Mucosa of rectum (tissue), 2 donors: ENCODE measurements at regions not wholly inside any gene's neighbourhood (a gene's known extent, or its start where the extent isn't known, plus 50 kb on each side); places are given as distances from the start of the nearest gene placed in this dataset.

Source experiments
- H3K27ac ChIP-seq, 2 donors: one replicate each; pipeline ENCODE4 v1.7.0; 2013; ENCODE audit warnings: inconsistent platforms in 2 of 2, low read depth in 2 of 2, low read length in 2 of 2
- H3K27me3 ChIP-seq, 2 donors: one replicate each; pipeline ENCODE4 v1.7.0; 2013; ENCODE audit warnings: low read length in 2 of 2; ENCODE audit not compliant: control insufficient read depth in 2 of 2, insufficient read depth in 2 of 2
- H3K36me3 ChIP-seq, 2 donors: one replicate each; pipeline ENCODE4 v1.7.0; 2013; ENCODE audit warnings: low read length in 2 of 2; ENCODE audit not compliant: control insufficient read depth in 2 of 2, insufficient read depth in 2 of 2
- H3K4me1 ChIP-seq, 2 donors: one replicate each; pipeline ENCODE4 v1.7.0; 2013; ENCODE audit warnings: low read length in 2 of 2, mild to moderate bottlenecking in 1 of 2; ENCODE audit not compliant: control insufficient read depth in 2 of 2, insufficient read depth in 2 of 2
- H3K4me3 ChIP-seq, 2 donors: one replicate each; pipeline ENCODE4 v1.7.0; 2013; ENCODE audit warnings: low read length in 2 of 2
- H3K9ac ChIP-seq, 2 donors: one replicate each; pipeline ENCODE4 v1.7.0; 2013; ENCODE audit warnings: low read length in 2 of 2, low read depth in 1 of 2, mild to moderate bottlenecking in 1 of 2
- H3K9me3 ChIP-seq, 2 donors: one replicate each; pipeline ENCODE4 v1.7.0; 2013; ENCODE audit warnings: low read length in 2 of 2; ENCODE audit not compliant: control insufficient read depth in 2 of 2
- donor health status: healthy.
- donor health status: Normal muscosa, but diverticular disease.

- no peaks in the 10 kb centered on the region for H3K36me3 ChIP-seq
- H3K27ac ChIP-seq, result no peak overlapping the region
- no peak overlapping the region for H3K4me3 ChIP-seq
- no peaks in the 10 kb centered on the region for H3K9me3 ChIP-seq
- no peaks in the 10 kb centered on the region for H3K4me1 ChIP-seq
- H3K27me3 ChIP-seq, result no peaks in the 10 kb centered on the region
- no peak overlapping the region for H3K9ac ChIP-seq
Measured at GRCh38 chr18:60147323-60147722, 225.3 kb downstream of the MC4R start.

- Histone ChIP-seq H3K27ac (no peak overlapping the region), H3K9me3 (no peaks in the 10 kb centered on the region), H3K36me3 (no peaks in the 10 kb centered on the region), H3K9ac (no peak overlapping the region), H3K4me1 (no peaks in the 10 kb centered on the region), H3K4me3 (no peak overlapping the region), H3K27me3 (no peaks in the 10 kb centered on the region)
Measured at GRCh38 chr18:60146220-60146960, 226.2 kb downstream of the MC4R start.

- Histone ChIP-seq H3K9me3 (no peaks in the 10 kb centered on the region), H3K27ac (no peak overlapping the region), H3K27me3 (no peaks in the 10 kb centered on the region), H3K9ac (no peak overlapping the region), H3K36me3 (no peaks in the 10 kb centered on the region), H3K4me1 (no peaks in the 10 kb centered on the region), H3K4me3 (no peak overlapping the region)
Measured at GRCh38 chr18:60145776-60146175, 226.8 kb downstream of the MC4R start.

DNA sequence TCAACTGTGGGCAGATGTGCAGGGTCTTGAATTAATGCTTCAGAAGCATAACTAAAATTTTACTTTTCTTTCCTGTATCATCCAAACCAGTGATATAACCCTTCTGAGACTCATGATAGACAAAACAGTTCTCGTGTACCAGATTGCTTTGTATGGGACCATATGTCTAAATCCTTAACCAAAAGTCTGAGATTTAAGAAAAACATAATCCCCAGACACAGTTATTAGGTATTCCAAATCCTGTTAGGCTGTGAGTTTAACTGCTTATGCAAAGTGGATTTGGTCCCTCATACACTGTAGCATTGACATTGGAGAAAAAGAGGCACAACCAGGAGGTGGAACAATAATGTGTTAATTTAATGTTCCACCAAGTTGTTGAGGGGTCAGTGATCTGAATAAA lies 235.0 kb downstream of the PMAIP1 start:
- Histone ChIP-seq H3K9me3 (no peaks in the 10 kb centered on the region), H3K27me3 (no peaks in the 10 kb centered on the region), H3K27ac (no peak overlapping the region), H3K4me3 (no peak overlapping the region), H3K9ac (no peak overlapping the region), H3K36me3 (no peaks in the 10 kb centered on the region), H3K4me1 (no peaks in the 10 kb centered on the region)

DNA sequence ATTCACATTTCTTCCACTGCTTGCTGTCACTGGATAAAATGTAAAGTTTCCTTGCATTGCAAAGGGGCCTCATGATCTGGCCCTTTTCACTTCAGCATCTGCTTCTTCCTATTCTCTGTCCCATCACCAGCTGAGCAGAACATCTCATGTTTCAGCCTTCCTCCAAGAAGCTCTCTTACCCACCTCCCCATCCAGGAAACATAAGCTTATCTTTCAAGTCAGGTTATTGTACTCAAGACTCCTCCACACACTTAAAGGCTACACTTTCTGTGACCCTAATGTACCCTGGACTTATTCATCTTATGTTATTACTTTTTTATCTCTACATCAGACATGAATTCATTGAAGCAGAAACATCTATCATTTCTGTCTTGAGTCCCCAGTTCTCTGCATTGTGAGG lies 230.5 kb downstream of the PMAIP1 start:
- no peaks in the 10 kb centered on the region for H3K36me3 ChIP-seq
- H3K4me3 ChIP-seq, result no peak overlapping the region
- H3K9ac ChIP-seq, result no peak overlapping the region
- no peak overlapping the region for H3K27ac ChIP-seq
- no peaks in the 10 kb centered on the region for H3K9me3 ChIP-seq
- no peaks in the 10 kb centered on the region for H3K4me1 ChIP-seq
- H3K27me3 ChIP-seq, result no peaks in the 10 kb centered on the region

- H3K9me3 ChIP-seq, result no peaks in the 10 kb centered on the region
- no peaks in the 10 kb centered on the region for H3K36me3 ChIP-seq
- no peaks in the 10 kb centered on the region for H3K4me1 ChIP-seq
- no peak overlapping the region for H3K4me3 ChIP-seq
- no peak overlapping the region for H3K27ac ChIP-seq
- no peak overlapping the region for H3K9ac ChIP-seq
- no peaks in the 10 kb centered on the region for H3K27me3 ChIP-seq
Measured at GRCh38 chr18:60123031-60123430, 223.2 kb downstream of the PMAIP1 start.

DNA sequence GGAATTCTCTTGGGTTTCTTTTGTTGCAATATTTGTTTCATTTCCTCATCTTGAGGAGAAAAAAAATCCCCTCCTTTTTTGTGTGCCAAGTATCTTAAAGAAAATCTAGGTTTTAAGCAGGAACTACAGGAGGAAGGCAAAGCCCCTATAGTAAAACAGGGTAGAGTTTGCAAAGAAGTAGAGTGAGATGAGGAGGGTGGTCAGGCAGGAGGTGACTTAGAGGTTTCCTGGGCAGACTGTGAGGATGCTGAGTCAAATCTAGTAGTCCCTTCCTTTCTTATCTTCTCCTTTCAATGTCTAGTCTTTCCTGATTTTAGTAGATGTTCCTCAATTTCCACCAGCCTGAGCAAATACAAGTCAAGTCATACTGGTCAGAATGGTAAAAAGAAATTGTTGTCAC lies 222.5 kb downstream of the PMAIP1 start:
- Histone ChIP-seq H3K4me3 (no peak overlapping the region), H3K36me3 (no peaks in the 10 kb centered on the region), H3K9me3 (no peaks in the 10 kb centered on the region)

DNA sequence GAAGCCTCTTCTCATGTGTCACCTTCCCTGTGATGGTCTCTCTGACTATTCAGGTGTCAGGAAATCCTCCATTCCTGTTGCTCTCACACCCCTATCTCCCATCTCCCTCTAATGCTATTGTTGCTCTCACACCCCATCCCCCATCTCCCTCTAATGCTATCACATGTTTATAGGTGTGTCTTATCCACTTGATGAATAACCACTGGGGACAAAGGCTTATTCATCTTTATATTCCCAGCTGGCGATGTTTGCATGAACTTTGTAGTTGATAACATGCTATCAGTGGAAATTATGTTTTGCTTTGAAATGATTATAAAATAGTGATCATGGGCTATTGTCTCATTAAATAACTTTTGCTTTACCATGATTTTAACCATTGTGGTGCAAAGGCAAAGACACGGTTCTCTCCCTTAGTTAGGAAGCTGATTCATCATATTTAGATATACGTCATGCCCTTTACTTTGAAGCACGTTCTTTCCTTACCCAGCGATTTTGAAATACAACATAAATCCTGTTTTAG lies 220.5 kb downstream of the PMAIP1 start:
- H3K4me3 ChIP-seq, result no peak overlapping the region
- H3K9ac ChIP-seq, result no peak overlapping the region
- no peaks in the 10 kb centered on the region for H3K27me3 ChIP-seq
- no peaks in the 10 kb centered on the region for H3K9me3 ChIP-seq
- no peaks in the 10 kb centered on the region for H3K36me3 ChIP-seq
- H3K4me1 ChIP-seq, result no peaks in the 10 kb centered on the region
- H3K27ac ChIP-seq, result no peak overlapping the region

More for the DNA sequence above, 222.5 kb downstream of the PMAIP1 start:
- no peak overlapping the region for H3K9ac ChIP-seq
- no peak overlapping the region for H3K27ac ChIP-seq
- no peaks in the 10 kb centered on the region for H3K4me1 ChIP-seq
- H3K27me3 ChIP-seq, result no peaks in the 10 kb centered on the region

DNA sequence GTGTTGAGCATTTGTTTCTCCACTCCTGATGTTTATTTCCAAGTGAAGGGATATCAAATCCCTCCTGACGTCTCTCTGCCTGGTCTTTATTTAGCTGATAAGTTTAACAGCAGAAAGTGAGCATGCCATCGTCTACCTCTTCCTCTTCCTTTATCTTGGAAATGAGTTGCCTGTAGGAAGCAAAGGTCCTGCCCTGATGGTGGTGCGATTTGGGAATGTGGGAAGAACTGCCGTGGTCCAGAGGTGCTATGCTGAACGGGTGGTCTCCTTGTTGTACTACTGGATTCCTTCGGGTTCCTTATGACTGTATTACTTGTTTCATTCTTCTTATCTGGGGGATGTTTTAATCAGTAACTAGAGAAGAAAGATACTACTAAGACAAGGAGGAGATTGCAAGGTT lies 217.5 kb downstream of the PMAIP1 start:
- no peak overlapping the region for H3K9ac ChIP-seq
- H3K27me3 ChIP-seq, result no peaks in the 10 kb centered on the region
- no peaks in the 10 kb centered on the region for H3K36me3 ChIP-seq
- H3K4me3 ChIP-seq, result no peak overlapping the region
- no peaks in the 10 kb centered on the region for H3K4me1 ChIP-seq
- H3K27ac ChIP-seq, result no peak overlapping the region
- H3K9me3 ChIP-seq, result no peaks in the 10 kb centered on the region

GRCh38 chr18:60113396-60113795 lies 213.6 kb downstream of the PMAIP1 start:
- H3K9me3 ChIP-seq, result no peaks in the 10 kb centered on the region
- no peak overlapping the region for H3K4me3 ChIP-seq
- no peaks in the 10 kb centered on the region for H3K27me3 ChIP-seq
- no peak overlapping the region for H3K27ac ChIP-seq
- H3K36me3 ChIP-seq, result no peaks in the 10 kb centered on the region
- H3K9ac ChIP-seq, result no peak overlapping the region
- H3K4me1 ChIP-seq, result no peaks in the 10 kb centered on the region
